GM18868 (cell line): ENCODE measurements at regions not wholly inside any gene's neighbourhood (a gene's known extent, or its start where the extent isn't known, plus 50 kb on each side); places are given as distances from the start of the nearest gene placed in this dataset.
A peak's percentile ranks its signal among the peaks of the same experiment; 100 is the strongest.

ENCODE experiments used
- ATAC-seq: cut with Tn5 transposase; IDR thresholded peaks from one replicate; pipeline ENCODE4 v1.9.1; 2021; ENCODE audit warnings: mild to moderate bottlenecking, moderate library complexity; ENCODE audit not compliant: unreplicated experiment

GRCh38 chr2:82665691-82666090, 1793.4 kb downstream of the SUCLG1 start:
- ATAC-seq = no peak

- no peak for ATAC-seq
Measured at GRCh38 chr2:82657106-82657505, 1802.0 kb downstream of the SUCLG1 start.

- ATAC-seq = no peak
Measured at GRCh38 chr2:82656420-82656819, 1802.7 kb downstream of the SUCLG1 start.

- ATAC-seq = no peak
Measured at GRCh38 chr2:82652117-82652516, 1807.0 kb downstream of the SUCLG1 start.

GRCh38 chr2:82650038-82650437, 1809.0 kb downstream of the SUCLG1 start:
- ATAC-seq = no peak

GRCh38 chr2:82641598-82642180, 1817.4 kb downstream of the SUCLG1 start:
- no peak for ATAC-seq

- no peak for ATAC-seq
Measured at GRCh38 chr2:82636402-82637020, 1822.6 kb downstream of the SUCLG1 start.

- no peak for ATAC-seq
Measured at GRCh38 chr2:82599021-82599420, 1860.1 kb downstream of the SUCLG1 start.

GRCh38 chr2:82596581-82596980, 1862.5 kb downstream of the SUCLG1 start:
- no peak for ATAC-seq

- no peak for ATAC-seq
Measured at GRCh38 chr2:82591718-82592117, 1867.4 kb downstream of the SUCLG1 start.

- no peak for ATAC-seq
Measured at GRCh38 chr2:82576656-82577055, 1882.4 kb downstream of the SUCLG1 start.

- peak; percentile 59 for ATAC-seq
Measured at GRCh38 chr2:82539280-82539621, 1919.8 kb downstream of the SUCLG1 start.

- ATAC-seq = no peak
Measured at GRCh38 chr2:82538590-82539279, 1920.3 kb downstream of the SUCLG1 start.

- ATAC-seq = no peak
Measured at GRCh38 chr2:82528288-82528687, 1930.8 kb downstream of the SUCLG1 start.

GRCh38 chr2:82527124-82527523, 1932.0 kb downstream of the SUCLG1 start:
- ATAC-seq = no peak

GRCh38 chr2:82526277-82526676, 1932.8 kb downstream of the SUCLG1 start:
- ATAC-seq = no peak

GRCh38 chr2:82525744-82526143, 1933.3 kb downstream of the SUCLG1 start:
- no peak for ATAC-seq

- ATAC-seq = no peak
Measured at GRCh38 chr2:82524826-82525225, 1934.3 kb downstream of the SUCLG1 start.

GRCh38 chr2:82511894-82512293, 1947.2 kb downstream of the SUCLG1 start:
- ATAC-seq = no peak

GRCh38 chr2:82508702-82509101, 1950.4 kb downstream of the SUCLG1 start:
- ATAC-seq = no peak

GRCh38 chr2:82507657-82508056, 1951.4 kb downstream of the SUCLG1 start:
- no peak for ATAC-seq

GRCh38 chr2:82501217-82501616, 1957.9 kb downstream of the SUCLG1 start:
- ATAC-seq = no peak
